Naive thymus-derived CD8-positive, alpha-beta T cell (primary cell): ENCODE measurements at regions not wholly inside any gene's neighbourhood (a gene's known extent, or its start where the extent isn't known, plus 50 kb on each side); places are given as distances from the start of the nearest gene placed in this dataset.
"Not testable (repeated sequence)": the region's sequence is repeated elsewhere in the genome, so short reads cannot be mapped to it uniquely, and the experiment has no call there.

Source experiments
- ATAC-seq, 2 donors: fragments of 150-1000 bp; cut with Tn5 transposase in 1 of 2; sonication (Bioruptor Pico), chemical (Tn5 transposase) in 1 of 2; 1 replicate in 1 of 2; 2 replicates in 1 of 2; pipeline ENCODE4 v1.10.0; 2021; ENCODE audit warnings: mild to moderate bottlenecking in 2 of 2, moderate library complexity in 2 of 2
- POLR2A ChIA-PET: fragments of 350-600 bp; sonication (Branson Sonifier 250); formaldehyde crosslinking; loops from one replicate; lab custom pipeline; 2021; ENCODE audit warnings: antibody characterized with exemption; lab: Charles Lee
- DNase-seq, 10 donors: peaks; one replicate each; pipeline versions ENCODE4 v3.0.0 to v3.0.0-alpha.2; 2020 to 2022
- H3K27ac Mint-ChIP-seq, 10 donors: one replicate each; pipeline ENCODE4 v1.8.0; 2020 to 2022; ENCODE audit warnings: mild to moderate bottlenecking in 10 of 10, mixed read lengths in 10 of 10, moderate library complexity in 4 of 10, inconsistent platforms in 1 of 10
- H3K27me3 Mint-ChIP-seq, 5 donors: one replicate each; pipeline ENCODE4 v1.8.0; 2021 to 2022; ENCODE audit warnings: mixed read lengths in 5 of 5
- H3K36me3 Mint-ChIP-seq, 3 donors: one replicate each; pipeline ENCODE4 v1.8.0; 2020 to 2022; ENCODE audit warnings: mixed read lengths in 3 of 3, mild to moderate bottlenecking in 2 of 3, inconsistent platforms in 1 of 3
- H3K4me1 Mint-ChIP-seq, 4 donors: one replicate each; pipeline ENCODE4 v1.8.0; 2021 to 2022; ENCODE audit warnings: mixed read lengths in 4 of 4
- H3K4me3 Mint-ChIP-seq, 10 donors: one replicate each; pipeline ENCODE4 v1.8.0; 2020 to 2022; ENCODE audit warnings: mild to moderate bottlenecking in 10 of 10, mixed read lengths in 10 of 10, moderate library complexity in 6 of 10, inconsistent platforms in 1 of 10
- H3K9me3 Mint-ChIP-seq, 9 donors: one replicate each; pipeline ENCODE4 v1.8.0; 2020 to 2022; ENCODE audit warnings: mixed read lengths in 9 of 9, mild to moderate bottlenecking in 3 of 9, inconsistent platforms in 1 of 9, moderate library complexity in 1 of 9

- DNase-seq, result no peak
- Mint-ChIP-seq H3K9me3 (no peaks in the 10 kb centered on the region), H3K4me1 (no peaks in the 10 kb centered on the region), H3K36me3 (no peaks in the 10 kb centered on the region), H3K27ac (no peak overlapping the region), H3K4me3 (no peak overlapping the region), H3K27me3 (peaks cover 13 to 25% (median 17%) of the 10 kb centered on the region in 5 donors)
- ATAC-seq, result no peak
- POLR2A ChIA-PET, result no interaction called here
These were observed 70.9 kb upstream of the NBPF4 start for GRCh38 chr1:108314815-108315214.

- H3K27ac Mint-ChIP-seq, result no peak overlapping the region
- no peaks in the 10 kb centered on the region for H3K4me1 Mint-ChIP-seq
- H3K36me3 Mint-ChIP-seq, result no peaks in the 10 kb centered on the region
- no peaks in the 10 kb centered on the region for H3K9me3 Mint-ChIP-seq
- DNase-seq (no peak), ATAC-seq (no peak)
- POLR2A ChIA-PET, result no interaction called here
- H3K27me3 Mint-ChIP-seq, result peaks cover 13 to 24% (median 15%) of the 10 kb centered on the region in 5 donors
- no peak overlapping the region for H3K4me3 Mint-ChIP-seq
These were observed 72.7 kb upstream of the NBPF4 start for GRCh38 chr1:108316545-108316944.

- no peak overlapping the region for H3K27ac Mint-ChIP-seq
- peaks cover 0 to 4% (median 0%) of the 10 kb centered on the region in 3 donors for H3K36me3 Mint-ChIP-seq
- ATAC-seq (no peak), DNase-seq (no peak)
- POLR2A ChIA-PET, result no interaction called here
- peaks cover 7 to 12% (median 8%) of the 10 kb centered on the region in 5 donors for H3K27me3 Mint-ChIP-seq
- H3K4me1 Mint-ChIP-seq, result no peaks in the 10 kb centered on the region
- peaks cover 0 to 10% (median 0%) of the 10 kb centered on the region in 9 donors for H3K9me3 Mint-ChIP-seq
- no peak overlapping the region for H3K4me3 Mint-ChIP-seq
These were observed 77.0 kb upstream of the NBPF4 start for GRCh38 chr1:108320849-108321248.

- ATAC-seq, H3K4me1 Mint-ChIP-seq, H3K4me3 Mint-ChIP-seq, H3K27ac Mint-ChIP-seq, DNase-seq, POLR2A ChIA-PET: not testable (repeated sequence)
- H3K27me3 Mint-ChIP-seq, result peaks cover 23 to 40% (median 32%) of the 10 kb centered on the region in 5 donors
- peaks cover 0 to 29% (median 9%) of the 10 kb centered on the region in 9 donors for H3K9me3 Mint-ChIP-seq
- peaks cover 3 to 20% (median 4%) of the 10 kb centered on the region in 3 donors for H3K36me3 Mint-ChIP-seq
These were observed 81.5 kb upstream of the NBPF4 start for GRCh38 chr1:108325338-108325737.

- Mint-ChIP-seq H3K27ac (no peak overlapping the region), H3K27me3 (peaks cover 23 to 55% (median 35%) of the 10 kb centered on the region in 5 donors), H3K36me3 (peaks cover 3 to 20% (median 4%) of the 10 kb centered on the region in 3 donors), H3K9me3 (peaks cover 0 to 29% (median 9%) of the 10 kb centered on the region in 9 donors), H3K4me1 (no peaks in the 10 kb centered on the region), H3K4me3 (no peak overlapping the region)
- DNase-seq, result no peak
- POLR2A ChIA-PET, result no interaction called here
- no peak for ATAC-seq
These were observed 83.9 kb upstream of the NBPF4 start for GRCh38 chr1:108327534-108328466.

DNA sequence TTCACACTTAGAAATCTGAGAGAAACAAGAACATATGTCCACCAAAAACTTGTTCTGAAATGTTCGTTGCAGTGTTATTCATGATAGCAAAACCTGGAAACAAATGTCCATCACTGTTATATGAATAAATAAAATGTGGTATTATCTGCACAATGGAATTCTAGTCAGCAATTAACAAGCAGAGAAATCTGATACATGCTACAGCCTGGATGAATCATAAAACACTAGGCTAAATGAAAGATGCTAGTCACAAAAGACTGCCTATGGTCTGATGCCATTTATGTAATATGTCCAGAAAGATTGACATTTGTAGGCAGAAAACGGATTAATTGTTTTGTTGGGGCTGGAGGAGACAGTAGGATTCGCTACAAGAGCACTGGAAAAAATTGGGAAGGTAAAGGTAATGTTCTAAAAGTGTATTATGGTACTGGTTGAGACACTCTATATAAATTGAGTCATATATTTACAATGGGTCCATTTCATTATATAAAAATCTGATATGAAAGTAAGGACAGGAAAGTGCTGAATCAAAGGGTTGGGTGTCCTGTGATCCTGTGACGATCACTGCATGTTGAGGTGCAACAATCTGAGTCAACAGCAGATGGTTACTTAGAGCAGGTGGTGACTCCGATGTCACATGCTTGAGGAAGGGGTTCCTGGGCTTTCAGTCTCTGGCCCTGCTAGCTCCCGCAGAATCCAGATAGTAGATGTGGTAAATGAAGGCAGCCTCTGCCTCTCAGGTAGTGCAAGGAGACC lies 102.1 kb upstream of the NBPF4 start:
- Mint-ChIP-seq H3K27ac (no peak overlapping the region), H3K36me3 (no peaks in the 10 kb centered on the region), H3K4me3 (no peak overlapping the region), H3K4me1 (no peaks in the 10 kb centered on the region), H3K9me3 (peaks cover 0 to 15% (median 4%) of the 10 kb centered on the region in 9 donors), H3K27me3 (peaks cover 2 to 10% (median 3%) of the 10 kb centered on the region in 5 donors)
- ATAC-seq (no peak), DNase-seq (no peak)
- POLR2A ChIA-PET, result no interaction called here

- Mint-ChIP-seq H3K4me1 (no peaks in the 10 kb centered on the region), H3K36me3 (peaks cover 0 to 27% (median 8%) of the 10 kb centered on the region in 3 donors), H3K9me3 (peaks cover 2 to 41% (median 13%) of the 10 kb centered on the region in 9 donors), H3K27ac (no peak overlapping the region), H3K27me3 (peaks cover 12 to 34% (median 22%) of the 10 kb centered on the region in 5 donors), H3K4me3 (no peak overlapping the region)
- POLR2A ChIA-PET, result no interaction called here
- no peak for DNase-seq
- ATAC-seq, result no peak
These were observed 92.3 kb upstream of the NBPF6 start for GRCh38 chr1:108357802-108358201.

- ATAC-seq, H3K9me3 Mint-ChIP-seq, POLR2A ChIA-PET, H3K4me1 Mint-ChIP-seq, H3K4me3 Mint-ChIP-seq, H3K27ac Mint-ChIP-seq, H3K36me3 Mint-ChIP-seq, DNase-seq, H3K27me3 Mint-ChIP-seq: not testable (repeated sequence)
These were observed 69.9 kb upstream of the NBPF6 start for GRCh38 chr1:108380059-108380832.
